Mesodermal cell (in vitro differentiated cells): ENCODE measurements at regions not wholly inside any gene's neighbourhood (a gene's known extent, or its start where the extent isn't known, plus 50 kb on each side); places are given as distances from the start of the nearest gene placed in this dataset.
"Not testable (repeated sequence)": the region's sequence is repeated elsewhere in the genome, so short reads cannot be mapped to it uniquely, and the experiment has no call there.

ENCODE experiments used
- H3K27ac ChIP-seq: 2 replicates; pipeline ENCODE4 v1.7.0; 2013; ENCODE audit warnings: mild to moderate bottlenecking, low read depth, low read length, moderate library complexity; ENCODE audit not compliant: severe bottlenecking
- H3K36me3 ChIP-seq: 2 replicates; pipeline ENCODE4 v1.7.1; 2013; ENCODE audit warnings: mild to moderate bottlenecking, low read length, moderate library complexity; ENCODE audit not compliant: control insufficient read depth, insufficient read depth
- H3K4me1 ChIP-seq: one replicate; pipeline ENCODE4 v1.7.1; 2013; ENCODE audit warnings: mild to moderate bottlenecking, low read length; ENCODE audit not compliant: insufficient read depth, control insufficient read depth, poor library complexity, severe bottlenecking
- H3K4me3 ChIP-seq: 2 replicates; pipeline ENCODE4 v1.7.0; 2013; ENCODE audit warnings: low read length, control low read depth, mild to moderate bottlenecking; ENCODE audit not compliant: insufficient read depth, poor library complexity, severe bottlenecking; ENCODE audit errors: extremely low read depth
- H3K9me3 ChIP-seq: 2 replicates; pipeline ENCODE4 v1.7.1; 2013; ENCODE audit warnings: mild to moderate bottlenecking, low read length, moderate library complexity; ENCODE audit not compliant: control insufficient read depth
- WGBS, 2 experiments: methylation state at CpG; one replicate each; pipeline ENCODE4 v1.1.5; 2013; ENCODE audit warnings: missing lambda C conversion rate in 2 of 2; ENCODE audit not compliant: insufficient coverage in 2 of 2; 5-methylcytosine and 5-hydroxymethylcytosine counted together

GRCh38 chr3:177802151-177802900, 605.0 kb upstream of the TBL1XR1 start:
- no peak overlapping the region for H3K27ac ChIP-seq
- 67 to 84% methylated on average over 3 of the region's 5 CpGs for WGBS, 2 experiments
- H3K36me3 ChIP-seq: no peaks in the 10 kb centered on the region
- H3K9me3 ChIP-seq: no peaks in the 10 kb centered on the region
- H3K4me3 ChIP-seq: no peak overlapping the region
- H3K4me1 ChIP-seq: peaks cover 8% of the 10 kb centered on the region

GRCh38 chr3:177803500-177803899, 606.2 kb upstream of the TBL1XR1 start:
- Histone ChIP-seq H3K27ac (no peak overlapping the region), H3K9me3 (peaks cover 3% of the 10 kb centered on the region), H3K4me1 (peaks cover 9% of the 10 kb centered on the region), H3K4me3 (no peak overlapping the region), H3K36me3 (no peaks in the 10 kb centered on the region)
- 96% methylated on average over 3 of the region's 4 CpGs; no CpG with 5 or more reads in 1 of the 2 experiments for WGBS, 2 experiments

- Histone ChIP-seq H3K4me3 (no peak overlapping the region), H3K9me3 (peaks cover 3% of the 10 kb centered on the region), H3K36me3 (no peaks in the 10 kb centered on the region), H3K4me1 (peaks cover 10% of the 10 kb centered on the region), H3K27ac (no peak overlapping the region)
- 100% methylated on average over 2 of the region's 3 CpGs; no CpG with 5 or more reads in 1 of the 2 experiments for WGBS, 2 experiments
Measured at GRCh38 chr3:177804032-177804431, 606.8 kb upstream of the TBL1XR1 start.

- H3K4me3 ChIP-seq: no peak overlapping the region
- WGBS, 2 experiments: 97 to 100% methylated on average over 5 to 6 of the region's 9 CpGs
- no peak overlapping the region for H3K27ac ChIP-seq
- H3K36me3 ChIP-seq: no peaks in the 10 kb centered on the region
- peaks cover 16% of the 10 kb centered on the region for H3K4me1 ChIP-seq
- peaks cover 3% of the 10 kb centered on the region for H3K9me3 ChIP-seq
Measured at GRCh38 chr3:177804646-177805045, 607.4 kb upstream of the TBL1XR1 start.

- Histone ChIP-seq H3K4me3 (no peak overlapping the region), H3K36me3 (no peaks in the 10 kb centered on the region), H3K4me1 (peaks cover 32% of the 10 kb centered on the region), H3K9me3 (peaks cover 3% of the 10 kb centered on the region), H3K27ac (peak overlapping the region; percentile 16)
- 92 to 100% methylated on average over 4 to 6 of the region's 8 CpGs for WGBS, 2 experiments
Measured at GRCh38 chr3:177807150-177807875, 610.0 kb upstream of the TBL1XR1 start.

- H3K36me3 ChIP-seq, H3K27ac ChIP-seq, H3K9me3 ChIP-seq, H3K4me3 ChIP-seq: not testable (repeated sequence)
- H3K4me1 ChIP-seq: peaks cover 32% of the 10 kb centered on the region
- WGBS, 2 experiments: 99% methylated on average over 10 to 14 of the region's 32 CpGs
Measured at GRCh38 chr3:177808928-177809478, 611.7 kb upstream of the TBL1XR1 start.

GRCh38 chr3:177810162-177810623, 612.9 kb upstream of the TBL1XR1 start:
- Histone ChIP-seq H3K4me3 (no peak overlapping the region), H3K9me3 (peaks cover 7% of the 10 kb centered on the region), H3K27ac (peak overlapping the region; percentile 75), H3K36me3 (no peaks in the 10 kb centered on the region), H3K4me1 (peaks cover 28% of the 10 kb centered on the region)
- WGBS, 2 experiments: 88% methylated on average over 1 of the region's 3 CpGs; no CpG with 5 or more reads in 1 of the 2 experiments

GRCh38 chr3:177811112-177811511, 613.8 kb upstream of the TBL1XR1 start:
- Histone ChIP-seq H3K9me3 (peaks cover 7% of the 10 kb centered on the region), H3K36me3 (no peaks in the 10 kb centered on the region), H3K4me3 (no peak overlapping the region), H3K4me1 (peaks cover 31% of the 10 kb centered on the region), H3K27ac (no peak overlapping the region)
- WGBS, 2 experiments: no CpG with 5 or more reads among the region's 3 CpGs

GRCh38 chr3:177811835-177812234, 614.6 kb upstream of the TBL1XR1 start:
- H3K36me3 ChIP-seq: no peaks in the 10 kb centered on the region
- peaks cover 7% of the 10 kb centered on the region for H3K9me3 ChIP-seq
- peaks cover 35% of the 10 kb centered on the region for H3K4me1 ChIP-seq
- no peak overlapping the region for H3K4me3 ChIP-seq
- no peak overlapping the region for H3K27ac ChIP-seq
- WGBS, 2 experiments: 100% methylated on average over 1 of the region's 1 CpG; no CpG with 5 or more reads in 1 of the 2 experiments

- Histone ChIP-seq H3K4me3 (no peak overlapping the region), H3K4me1 (peaks cover 33% of the 10 kb centered on the region), H3K36me3 (no peaks in the 10 kb centered on the region), H3K9me3 (peaks cover 7% of the 10 kb centered on the region), H3K27ac (no peak overlapping the region)
- 97 to 100% methylated on average over 4 to 5 of the region's 5 CpGs for WGBS, 2 experiments
Measured at GRCh38 chr3:177812492-177812891, 615.2 kb upstream of the TBL1XR1 start.
